Fibroblast of the aortic adventitia (primary cell): ENCODE measurements at regions not wholly inside any gene's neighbourhood (a gene's known extent, or its start where the extent isn't known, plus 50 kb on each side); places are given as distances from the start of the nearest gene placed in this dataset.

Experiments
- DNase-seq: peaks from one replicate; pipeline ENCODE4 v3.0.0-alpha.2; 2010; ENCODE audit warnings: low read depth
- H3K4me3 ChIP-seq: 2 replicates; pipeline ENCODE4 v1.5.1; 2011; ENCODE audit warnings: low read depth, mild to moderate bottlenecking, control low read depth, low read length, moderate library complexity
- CTCF ChIP-seq: IDR thresholded peaks from 2 replicates; pipeline ENCODE4 v1.5.1; 2011; ENCODE audit warnings: mild to moderate bottlenecking, low read length, control low read depth, inconsistent platforms; ENCODE audit not compliant: insufficient read depth

- no peak for TF ChIP-seq CTCF
- no peak for DNase-seq
- no peak overlapping the region for H3K4me3 ChIP-seq
Measured at GRCh38 chr10:36271627-36272340, 629.7 kb upstream of the FZD8 start.

DNA sequence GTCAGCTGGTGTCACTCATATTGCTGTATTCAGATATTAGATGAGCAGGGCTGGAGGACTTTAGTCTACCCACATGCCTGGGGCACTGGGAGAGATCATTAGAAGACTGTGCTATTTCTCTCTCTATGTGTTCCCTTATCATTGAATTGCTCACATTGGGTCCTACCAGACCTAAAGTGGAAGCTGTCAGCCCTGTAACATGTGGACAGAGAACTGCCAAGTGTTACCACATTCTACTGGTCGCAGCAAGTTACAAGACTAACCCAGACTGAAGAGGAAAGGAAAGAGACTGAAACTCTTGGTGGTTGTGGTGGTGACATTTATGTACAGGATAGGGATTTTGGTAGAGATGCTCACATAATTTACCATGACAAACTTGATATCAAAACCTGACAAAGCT lies 627.1 kb upstream of the FZD8 start:
- H3K4me3 ChIP-seq, result no peak overlapping the region
- TF ChIP-seq CTCF, result no peak
- DNase-seq, result no peak

DNA sequence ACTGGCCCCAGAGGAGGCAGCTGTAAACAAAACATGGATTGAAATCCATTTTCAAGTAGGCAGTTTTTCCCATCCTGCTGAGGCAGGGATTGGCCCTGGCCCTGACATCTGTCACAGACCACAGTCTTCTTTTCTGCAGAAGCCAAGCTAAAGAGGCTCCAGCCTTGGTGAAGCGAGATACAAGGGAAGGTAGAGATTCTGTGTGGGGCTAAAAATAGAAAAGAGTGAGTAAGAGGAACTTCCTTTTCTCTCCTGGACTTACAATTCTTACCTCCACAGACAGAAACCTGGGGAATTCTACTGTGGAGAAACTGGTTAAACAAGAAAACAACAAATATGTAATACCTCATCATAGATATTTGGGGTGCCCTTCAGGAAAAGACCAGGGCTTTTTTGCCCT lies 624.8 kb upstream of the FZD8 start:
- TF ChIP-seq CTCF, result no peak
- DNase-seq, result no peak
- H3K4me3 ChIP-seq, result no peak overlapping the region

DNA sequence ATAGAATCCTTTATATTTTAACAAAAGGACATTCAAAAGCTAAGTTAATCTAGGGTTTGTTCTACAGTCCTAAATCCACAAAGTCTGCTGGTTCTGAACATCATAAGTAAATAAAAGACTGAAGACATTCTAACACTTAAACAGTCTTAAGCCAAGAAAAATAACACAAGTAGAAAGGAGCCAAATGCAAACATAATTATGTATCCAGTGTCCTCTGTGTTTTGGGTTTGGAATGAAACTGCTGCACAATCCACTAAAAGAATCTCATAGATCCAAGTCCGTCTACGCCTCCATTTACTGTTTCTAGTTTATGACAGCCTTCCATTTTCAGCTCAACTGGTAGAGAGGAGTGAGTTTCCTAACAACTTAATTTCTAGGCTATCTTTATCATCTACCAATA lies 623.6 kb upstream of the FZD8 start:
- TF ChIP-seq CTCF, result no peak
- H3K4me3 ChIP-seq, result no peak overlapping the region
- DNase-seq, result no peak

GRCh38 chr10:36263871-36264270 lies 621.8 kb upstream of the FZD8 start:
- H3K4me3 ChIP-seq, result no peak overlapping the region
- no peak for TF ChIP-seq CTCF
- no peak for DNase-seq

- peak; percentile 93 for DNase-seq
- no peak overlapping the region for H3K4me3 ChIP-seq
- TF ChIP-seq CTCF, result no peak
Measured at GRCh38 chr10:36256948-36257356, 614.9 kb upstream of the FZD8 start.

DNA sequence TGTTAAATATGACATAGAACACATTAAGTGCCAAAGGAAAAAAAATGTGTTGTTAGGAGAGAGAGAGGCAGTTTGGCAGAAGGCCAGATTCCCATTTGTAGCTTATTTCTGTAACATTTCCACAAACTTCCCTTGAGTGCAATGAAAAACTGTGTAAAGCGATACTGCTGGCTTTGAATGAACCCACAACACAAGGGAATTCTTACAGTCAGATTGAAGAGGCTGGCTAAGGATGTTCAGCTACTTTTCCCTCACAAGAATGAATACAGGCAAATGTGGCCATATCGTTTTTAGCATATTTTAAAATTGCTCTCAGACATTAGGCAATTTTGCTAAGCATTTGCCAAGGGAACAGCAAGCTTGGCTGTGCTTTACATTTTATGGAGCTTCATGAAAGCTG lies 614.1 kb upstream of the FZD8 start:
- peak; percentile 86 for DNase-seq
- H3K4me3 ChIP-seq, result no peak overlapping the region

More for the DNA sequence above, 614.1 kb upstream of the FZD8 start:
- TF ChIP-seq CTCF, result no peak
